ENCODE measurements at regions not wholly inside any gene's neighbourhood (a gene's known extent, or its start where the extent isn't known, plus 50 kb on each side); places are given as distances from the start of the nearest gene placed in this dataset.

DNA sequence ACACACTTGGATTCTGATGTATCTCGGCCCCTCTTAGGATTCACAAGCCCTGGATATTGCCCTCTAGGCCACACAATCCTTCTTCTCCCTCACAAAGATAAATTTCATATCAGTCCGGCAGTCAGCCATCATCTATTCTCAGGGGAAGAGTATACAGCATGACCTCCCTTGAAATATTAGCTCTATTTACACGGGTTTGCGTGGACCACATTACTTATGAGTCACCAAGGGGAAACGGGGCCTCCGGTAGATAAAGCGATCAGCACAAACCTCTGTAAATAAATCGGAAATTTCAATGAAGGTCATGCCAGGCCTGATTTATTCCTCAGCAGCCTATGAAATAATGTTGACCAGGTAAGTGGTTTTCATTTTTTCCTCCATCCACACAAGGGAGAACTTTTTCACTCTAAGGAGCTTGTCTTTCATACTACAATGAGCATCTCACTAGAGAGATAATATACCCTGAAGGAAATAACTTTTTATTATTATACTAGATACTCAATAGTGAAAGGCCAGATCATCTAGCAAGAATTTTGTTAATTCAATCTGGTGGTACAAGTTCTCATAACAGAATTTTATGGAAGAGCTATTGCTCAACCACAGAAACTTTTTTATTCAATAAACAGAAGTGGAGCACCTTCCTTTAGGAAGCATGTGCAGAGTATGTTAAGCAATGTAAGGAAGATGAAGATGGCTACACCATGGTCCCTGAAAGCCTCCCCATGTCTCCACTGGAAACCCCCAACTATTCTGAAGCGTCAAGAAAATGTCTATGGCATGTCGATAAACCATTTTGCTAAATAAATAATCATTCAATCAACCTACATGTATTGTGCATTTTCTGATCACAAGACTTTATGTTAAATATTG lies 125.2 kb upstream of the PIK3C3 start:
- no peak for DNase-seq

GRCh38 chr18:41828137-41828536 lies 126.9 kb upstream of the PIK3C3 start:
- DNase-seq: no peak

GRCh38 chr18:41820784-41821183 lies 134.2 kb upstream of the PIK3C3 start:
- no peak for DNase-seq

- DNase-seq: no peak
These were observed 136.4 kb upstream of the PIK3C3 start for GRCh38 chr18:41818381-41819355.

GRCh38 chr18:41814651-41815050 lies 140.4 kb upstream of the PIK3C3 start:
- DNase-seq: no peak

DNA sequence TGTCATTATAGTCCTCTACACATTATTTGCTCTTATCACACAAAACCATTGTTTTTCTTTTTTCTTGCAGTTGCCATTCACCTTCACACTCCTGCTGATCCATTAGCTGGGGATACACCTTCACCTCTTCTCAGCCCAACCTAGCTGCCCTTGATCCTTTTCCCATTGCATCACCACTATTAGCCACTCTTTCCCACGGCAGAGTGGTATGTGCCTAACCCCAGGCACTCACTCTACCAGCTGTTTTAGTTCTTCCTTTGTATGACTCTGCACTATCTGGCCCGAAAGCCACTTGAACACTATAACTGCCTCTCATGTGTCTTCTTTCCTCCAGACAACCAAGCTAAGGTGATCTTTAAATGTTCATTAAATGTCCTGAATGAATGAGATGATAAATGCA lies 145.4 kb upstream of the PIK3C3 start:
- no peak for DNase-seq

DNA sequence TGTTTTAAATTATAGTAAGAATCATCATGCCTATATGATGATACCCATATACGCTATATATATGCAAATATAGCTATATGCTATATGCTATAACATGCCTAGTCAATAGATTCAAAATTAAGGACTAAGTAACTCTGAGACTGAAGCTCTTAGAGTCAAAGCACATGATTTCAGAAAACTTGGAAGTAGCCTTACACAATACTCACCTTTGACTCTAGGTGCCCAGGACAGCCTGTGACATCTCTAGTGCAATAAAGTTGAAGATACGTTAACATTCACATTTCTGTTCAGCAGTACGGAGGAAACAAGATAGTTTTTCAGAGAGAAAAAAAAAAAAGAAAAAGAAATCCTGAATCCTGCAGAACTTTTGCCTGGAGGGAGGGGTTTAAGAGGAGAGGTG lies 149.7 kb upstream of the PIK3C3 start:
- no peak for DNase-seq

DNA sequence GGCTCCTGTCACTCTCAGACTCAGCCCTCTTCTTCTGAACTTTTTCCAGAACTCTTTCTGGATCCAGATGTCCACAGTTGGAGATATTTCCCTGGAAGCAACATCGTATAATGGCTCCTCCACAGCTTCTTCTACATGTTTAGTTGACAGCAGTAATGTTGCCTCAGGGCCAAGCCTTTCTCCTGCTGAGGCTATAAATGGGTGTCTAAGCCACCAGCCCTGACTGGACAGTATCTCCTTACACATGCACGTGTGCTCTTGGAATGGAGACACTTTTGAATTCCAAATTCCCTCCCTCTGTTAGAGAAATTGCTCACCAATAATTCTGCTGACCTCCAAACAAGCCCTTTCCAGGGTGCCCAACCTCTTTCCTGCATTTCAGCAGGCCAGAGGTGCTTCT lies 156.2 kb upstream of the PIK3C3 start:
- DNase-seq: no peak

- no peak for DNase-seq
These were observed 164.3 kb upstream of the PIK3C3 start for GRCh38 chr18:41790687-41791086.

DNA sequence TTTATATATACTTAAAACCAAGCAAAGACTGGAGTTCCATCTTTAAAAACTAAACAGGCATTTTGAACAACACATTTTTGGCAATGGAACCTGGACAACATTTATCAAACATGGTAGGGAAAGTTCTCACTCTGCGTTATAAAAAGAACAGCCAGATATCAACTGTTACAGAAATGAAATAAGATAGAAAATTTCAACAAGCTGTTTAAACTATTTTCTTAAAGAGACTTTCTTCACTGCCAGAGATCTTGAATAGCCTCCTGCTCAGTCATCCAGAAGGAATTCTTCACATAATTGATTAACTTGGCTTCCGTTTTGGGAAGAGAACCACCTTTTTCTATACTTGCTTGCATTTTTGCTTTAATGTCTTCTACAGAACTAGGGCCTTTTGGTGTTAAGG lies 166.0 kb upstream of the PIK3C3 start:
- no peak for DNase-seq

DNA sequence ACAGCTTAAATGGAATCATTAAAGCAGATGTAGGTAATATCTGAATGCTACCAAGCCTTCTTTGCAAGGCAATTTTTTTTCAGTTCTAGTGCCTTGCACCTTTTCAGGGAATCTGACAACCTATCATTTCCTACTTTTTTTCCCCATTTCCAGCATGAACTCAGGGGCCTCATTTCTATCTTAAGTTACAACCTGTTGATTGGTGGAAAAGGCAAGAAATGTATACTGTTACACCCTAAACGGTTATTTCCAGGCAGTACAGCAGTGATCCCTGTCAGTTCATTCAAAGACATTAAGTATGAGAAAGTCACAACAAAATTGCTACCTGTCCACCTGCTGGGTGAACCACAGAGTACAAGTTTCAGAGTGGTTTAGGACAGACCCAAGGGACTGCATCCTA lies 171.2 kb upstream of the PIK3C3 start:
- DNase-seq: no peak

DNA sequence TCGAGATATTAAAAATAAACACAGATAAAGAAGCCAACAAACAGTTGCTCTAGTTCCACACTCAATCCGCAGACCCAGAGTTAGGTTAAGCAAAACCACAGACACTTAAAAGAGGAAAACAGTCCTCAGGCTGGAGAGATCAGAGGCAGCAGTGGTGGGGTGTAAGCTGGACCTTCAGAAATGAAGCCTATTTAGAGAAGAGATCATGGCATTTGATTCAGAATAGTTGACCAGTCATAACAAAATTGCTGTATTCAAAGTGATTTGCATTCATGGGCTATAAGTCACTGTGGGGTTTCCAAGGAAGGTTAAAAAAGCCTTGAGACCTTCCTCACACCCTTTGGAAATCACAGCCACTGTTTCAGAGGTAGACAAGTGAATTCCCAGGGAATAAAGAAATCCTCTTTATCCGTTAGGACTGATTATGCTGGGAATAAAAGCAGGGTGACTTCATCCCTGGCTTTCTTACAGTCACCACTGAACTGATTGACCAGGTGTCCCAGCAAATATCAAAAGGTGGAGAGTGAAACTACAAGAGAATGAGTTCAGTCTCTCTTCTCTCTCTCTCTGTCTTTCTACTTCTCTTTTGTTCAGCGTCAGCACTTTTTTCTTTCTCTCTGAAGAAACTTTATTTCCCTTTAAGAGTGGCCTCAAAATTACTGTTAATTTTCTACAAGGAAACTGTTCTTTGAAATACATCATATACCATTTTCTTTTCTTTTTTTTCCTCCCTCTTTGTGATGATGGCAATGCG lies 171.8 kb upstream of the PIK3C3 start:
- DNase-seq: no peak

GRCh38 chr18:41771973-41772372 lies 183.1 kb upstream of the PIK3C3 start:
- DNase-seq: no peak

GRCh38 chr18:41769265-41769664 lies 185.8 kb upstream of the PIK3C3 start:
- DNase-seq: no peak

DNA sequence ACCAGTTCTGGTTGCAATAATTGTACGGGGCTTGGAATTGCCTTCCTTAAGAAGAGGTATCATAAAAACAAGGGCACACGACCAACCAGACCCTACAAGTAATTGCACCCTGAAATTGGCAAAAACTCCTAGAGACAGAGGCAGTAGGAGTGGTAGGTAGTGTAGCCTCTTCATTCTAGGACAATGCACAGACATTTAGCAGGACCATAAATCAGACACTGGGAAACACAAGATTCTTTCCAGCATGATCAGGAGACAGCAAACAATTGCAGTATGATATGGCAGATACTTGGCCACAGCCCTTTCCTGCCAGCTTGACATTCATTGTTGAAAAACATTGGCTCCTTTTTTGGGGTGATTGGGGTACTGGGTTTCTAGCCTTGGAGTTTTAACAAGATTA lies 186.6 kb upstream of the PIK3C3 start:
- DNase-seq: no peak

- DNase-seq: no peak
These were observed 187.1 kb upstream of the PIK3C3 start for GRCh38 chr18:41767960-41768359.

DNA sequence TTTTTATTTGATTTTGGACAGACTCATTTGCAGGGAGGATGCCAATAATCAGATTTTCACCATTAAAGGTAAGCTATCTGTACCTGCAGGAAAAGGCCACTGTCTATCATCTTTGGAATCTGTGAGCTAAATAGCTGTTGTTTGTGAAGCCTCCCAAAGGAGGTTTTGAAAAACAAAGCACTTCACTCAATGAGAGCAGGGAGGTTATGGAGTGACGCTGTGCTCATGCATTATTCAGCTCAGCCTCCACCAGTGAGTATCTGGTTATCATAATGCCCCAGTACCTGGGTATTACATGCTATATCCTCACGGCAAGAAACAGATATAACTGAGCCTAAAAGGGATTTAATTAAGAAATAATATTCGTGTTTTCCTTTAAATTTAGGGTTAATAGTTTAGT lies 189.6 kb upstream of the PIK3C3 start:
- no peak for DNase-seq

DNA sequence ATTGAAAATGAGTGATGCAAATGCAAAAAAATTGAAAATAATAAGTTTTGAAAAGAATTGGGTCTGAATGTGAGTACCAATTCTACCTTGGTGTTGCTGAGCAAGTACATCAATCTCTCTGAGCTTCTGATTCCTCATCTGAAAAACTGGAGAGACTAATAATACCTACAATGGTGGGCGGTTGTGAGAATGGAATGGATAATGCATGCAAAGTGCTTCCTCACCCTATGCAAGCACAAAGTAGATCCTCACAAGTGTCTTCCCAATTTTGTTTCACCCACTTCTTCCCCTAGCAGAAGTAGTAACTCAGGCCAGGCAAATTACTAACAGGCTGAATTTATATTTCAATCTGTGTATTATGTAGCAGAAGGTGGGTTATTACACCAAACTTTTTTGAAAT lies 191.7 kb upstream of the PIK3C3 start:
- DNase-seq: no peak

DNA sequence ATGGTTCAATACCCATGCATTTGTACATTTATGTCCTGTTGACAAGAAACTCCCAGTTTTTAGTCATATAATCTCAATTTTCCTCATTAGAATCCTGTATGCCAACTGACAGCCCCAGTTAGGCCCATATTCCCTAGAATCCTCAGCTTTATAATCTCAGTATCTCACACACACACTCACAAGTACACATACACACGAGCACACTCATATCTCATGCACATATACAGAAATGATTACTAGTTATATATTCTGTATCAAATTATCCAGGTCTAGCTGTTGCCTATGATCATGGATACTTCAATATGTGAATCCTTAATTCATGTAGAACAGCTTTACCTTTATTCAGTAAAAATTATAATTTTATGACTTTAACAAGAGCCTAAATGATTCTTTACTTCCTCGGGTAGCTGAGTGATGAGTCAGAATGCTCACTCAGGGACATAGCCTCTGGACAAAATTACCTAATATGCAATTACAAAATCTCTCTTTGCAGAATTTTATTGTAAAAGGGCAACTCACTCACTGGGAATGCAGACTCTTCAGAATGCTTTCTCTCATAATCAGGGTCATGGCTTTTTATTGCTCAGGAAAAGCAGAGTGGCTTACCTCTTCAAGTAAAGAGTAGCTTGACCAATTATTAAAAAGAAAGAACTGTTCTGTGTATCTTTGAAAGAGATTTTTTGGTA lies 193.6 kb upstream of the PIK3C3 start:
- DNase-seq: no peak

DNA sequence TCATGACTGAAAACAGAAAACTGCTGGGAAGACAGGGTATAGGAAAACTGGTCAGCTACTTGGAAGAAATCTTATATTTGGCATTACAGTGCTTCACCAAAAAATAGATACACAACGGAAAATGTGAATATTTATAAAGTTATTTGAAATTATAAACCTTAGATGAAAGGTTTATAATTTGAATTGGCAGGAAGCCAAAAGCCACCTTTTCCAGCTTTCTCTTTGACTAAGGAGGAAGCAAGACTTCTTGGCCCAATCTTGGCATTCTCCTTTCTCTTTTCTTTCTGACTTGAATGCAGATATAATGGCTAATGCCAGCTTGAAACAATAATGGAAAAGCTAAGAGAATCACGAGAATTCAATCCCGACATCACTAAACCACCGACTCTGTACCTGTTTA lies 196.5 kb upstream of the PIK3C3 start:
- DNase-seq: no peak

- no peak for DNase-seq
These were observed 198.9 kb upstream of the PIK3C3 start for GRCh38 chr18:41756141-41756540.

- DNase-seq: no peak
These were observed 200.7 kb upstream of the PIK3C3 start for GRCh38 chr18:41754332-41754731.

- DNase-seq: no peak
These were observed 201.2 kb upstream of the PIK3C3 start for GRCh38 chr18:41753826-41754225.
